ENCODE measurements at regions not wholly inside any gene's neighbourhood (a gene's known extent, or its start where the extent isn't known, plus 50 kb on each side); places are given as distances from the start of the nearest gene placed in this dataset.

DNA sequence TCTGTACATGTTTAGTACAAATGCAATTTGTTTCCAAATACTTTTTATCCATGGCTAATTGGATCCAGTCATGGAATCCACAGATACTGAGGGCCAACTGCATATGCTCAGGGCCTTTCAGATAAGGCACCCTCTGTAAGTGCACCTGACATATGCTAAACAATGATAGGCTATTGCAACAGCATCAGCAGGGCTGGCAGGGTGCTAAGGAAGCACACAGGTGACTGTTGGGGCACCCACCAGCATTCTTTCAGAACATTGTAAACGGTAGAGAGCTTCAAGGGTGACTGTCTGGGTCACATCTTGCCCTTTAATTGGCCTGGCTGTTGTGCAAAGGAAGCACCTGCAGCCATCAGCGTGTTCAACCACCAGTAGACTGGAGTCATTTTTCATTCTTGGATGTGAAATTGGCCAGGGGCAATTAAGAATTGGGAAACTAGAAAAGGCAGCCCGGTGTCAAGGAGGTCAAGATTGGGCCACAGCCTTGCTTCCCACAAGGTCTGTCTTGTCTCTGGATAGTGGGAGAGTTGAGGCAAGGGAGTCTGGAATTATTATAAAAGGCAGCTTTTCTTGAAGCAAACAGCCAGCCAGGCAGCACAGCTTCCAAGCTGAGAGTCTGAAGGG is 129.3 kb upstream of the RAI14 start:
- no peak overlapping the region for H3K4me3 ChIP-seq (ENCODE audit: low read depth, low read length)
- no peak for DNase-seq (ENCODE audit: low read depth)
- TF ChIP-seq, protein P1, sequence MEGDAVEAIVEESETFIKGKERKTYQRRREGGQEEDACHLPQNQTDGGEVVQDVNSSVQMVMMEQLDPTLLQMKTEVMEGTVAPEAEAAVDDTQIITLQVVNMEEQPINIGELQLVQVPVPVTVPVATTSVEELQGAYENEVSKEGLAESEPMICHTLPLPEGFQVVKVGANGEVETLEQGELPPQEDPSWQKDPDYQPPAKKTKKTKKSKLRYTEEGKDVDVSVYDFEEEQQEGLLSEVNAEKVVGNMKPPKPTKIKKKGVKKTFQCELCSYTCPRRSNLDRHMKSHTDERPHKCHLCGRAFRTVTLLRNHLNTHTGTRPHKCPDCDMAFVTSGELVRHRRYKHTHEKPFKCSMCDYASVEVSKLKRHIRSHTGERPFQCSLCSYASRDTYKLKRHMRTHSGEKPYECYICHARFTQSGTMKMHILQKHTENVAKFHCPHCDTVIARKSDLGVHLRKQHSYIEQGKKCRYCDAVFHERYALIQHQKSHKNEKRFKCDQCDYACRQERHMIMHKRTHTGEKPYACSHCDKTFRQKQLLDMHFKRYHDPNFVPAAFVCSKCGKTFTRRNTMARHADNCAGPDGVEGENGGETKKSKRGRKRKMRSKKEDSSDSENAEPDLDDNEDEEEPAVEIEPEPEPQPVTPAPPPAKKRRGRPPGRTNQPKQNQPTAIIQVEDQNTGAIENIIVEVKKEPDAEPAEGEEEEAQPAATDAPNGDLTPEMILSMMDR (IDR thresholded peaks at IDR 0.05; ENCODE audit: low read depth, low read length, missing control alignments) = no peak

DNA sequence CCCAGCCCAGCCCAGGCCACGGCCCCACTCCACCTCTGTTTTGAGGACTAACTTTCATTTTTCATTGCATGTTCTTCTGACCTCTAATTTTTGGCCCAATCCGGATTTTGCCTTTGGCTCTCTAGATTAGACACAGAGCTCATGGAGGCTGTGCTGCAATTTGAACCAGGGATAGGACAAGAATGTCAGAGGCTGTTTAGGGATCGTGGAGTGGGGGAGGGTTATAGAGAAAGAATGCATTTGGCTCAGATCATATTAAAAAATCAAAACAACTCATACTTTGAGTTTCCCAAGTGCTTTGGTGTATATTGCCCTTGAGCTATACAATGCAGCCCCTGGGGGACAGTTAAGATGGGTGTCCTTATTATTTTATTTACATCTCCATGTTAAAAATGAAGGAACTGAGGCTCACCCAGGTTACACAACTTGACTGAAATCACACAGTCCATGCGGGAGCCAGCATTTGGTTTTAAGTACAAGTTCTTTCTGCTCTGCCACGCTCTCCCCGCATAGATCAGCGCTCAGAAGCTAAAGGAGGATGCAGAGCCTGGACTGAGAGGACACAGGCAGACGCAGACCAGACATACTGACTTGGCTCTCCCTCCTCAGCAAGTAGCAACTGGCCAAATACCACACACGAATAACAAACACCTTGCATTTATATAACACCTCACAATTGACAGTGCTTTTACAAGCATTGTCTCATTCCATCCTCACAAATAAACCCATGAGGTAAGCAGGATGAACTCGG is 126.4 kb upstream of the RAI14 start:
- no peak overlapping the region for H3K4me3 ChIP-seq (ENCODE audit: low read depth, low read length)
- DNase-seq (ENCODE audit: low read depth) = no peak
- TF ChIP-seq, protein P1 (IDR thresholded peaks at IDR 0.05; ENCODE audit: low read depth, low read length, missing control alignments) = no peak

DNA sequence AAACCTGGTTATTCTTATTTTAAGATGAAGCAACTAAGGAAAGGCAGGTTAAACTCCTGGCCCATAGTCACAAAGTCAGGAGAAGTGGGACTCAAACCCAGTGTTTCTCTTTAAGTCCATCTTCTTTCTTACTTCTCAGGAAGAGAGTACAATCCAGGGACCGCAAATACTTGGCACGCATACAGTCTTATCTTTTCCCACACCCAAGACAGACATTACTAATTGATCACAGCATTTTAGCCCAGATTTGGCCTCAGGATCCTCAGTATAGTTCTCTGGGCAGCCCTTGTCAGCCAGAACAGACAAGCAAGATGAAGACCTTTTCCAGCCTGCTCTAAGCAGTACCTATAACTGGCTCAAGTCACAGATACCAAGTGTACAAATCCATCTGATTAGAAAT is 125.5 kb upstream of the RAI14 start:
- no peak overlapping the region for H3K4me3 ChIP-seq (ENCODE audit: low read depth, low read length)
- TF ChIP-seq, protein P1 (IDR thresholded peaks at IDR 0.05; ENCODE audit: low read depth, low read length, missing control alignments) = no peak

GRCh38 chr5:34531751-34532360 is 124.3 kb upstream of the RAI14 start:
- no peak overlapping the region for H3K4me3 ChIP-seq (ENCODE audit: low read depth, low read length)
- TF ChIP-seq, protein P1 (IDR thresholded peaks at IDR 0.05; ENCODE audit: low read depth, low read length, missing control alignments) = no peak
- no peak for DNase-seq (ENCODE audit: low read depth)

More for the DNA sequence above, 125.5 kb upstream of the RAI14 start:
- no peak for DNase-seq (ENCODE audit: low read depth)

DNA sequence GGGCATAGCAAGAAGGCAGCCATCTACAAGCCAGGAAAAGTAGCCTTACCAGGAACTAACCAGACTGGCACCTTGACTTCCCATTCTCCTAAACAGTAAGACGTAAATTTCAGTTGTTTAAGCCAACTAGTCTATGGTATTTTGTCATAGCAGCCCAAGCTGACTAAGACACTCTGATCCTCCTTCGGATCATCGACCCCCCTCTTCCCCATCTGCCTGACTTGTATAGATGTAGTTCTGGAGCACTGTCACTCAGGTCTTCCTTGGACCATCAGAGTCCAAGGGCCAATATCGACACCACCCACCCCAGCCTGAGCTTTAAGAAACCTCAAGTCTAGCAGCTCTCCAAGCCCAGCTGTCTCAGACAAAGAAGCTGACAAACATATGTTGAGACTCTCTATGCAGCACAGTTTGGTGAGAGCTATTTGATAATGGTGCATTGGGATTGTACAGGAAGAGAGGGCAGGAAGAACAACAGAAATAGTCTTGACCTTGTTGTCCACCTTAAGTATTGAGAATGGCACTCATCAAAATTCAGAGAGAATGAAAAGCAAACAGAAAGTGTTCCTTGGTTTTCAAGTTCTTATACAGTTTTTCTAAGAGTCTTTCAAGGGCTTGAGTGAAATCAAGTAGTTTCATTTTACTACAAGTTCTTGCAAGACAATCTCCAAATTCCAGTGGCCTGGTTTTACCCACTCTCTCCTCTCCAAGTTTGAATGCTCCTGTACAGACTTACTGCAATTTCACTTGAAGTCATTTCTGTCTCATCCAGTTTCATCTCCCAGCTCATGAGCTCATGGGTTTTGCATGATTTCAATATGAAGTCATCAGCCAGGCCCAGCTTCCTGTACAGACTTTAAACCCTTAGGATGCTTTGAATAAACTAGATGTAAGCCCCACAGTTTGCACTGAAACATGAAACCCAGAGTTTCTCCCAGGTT is 122.3 kb upstream of the RAI14 start:
- DNase-seq (ENCODE audit: low read depth) = peak; percentile 72
- TF ChIP-seq, protein P1 (IDR thresholded peaks at IDR 0.05; ENCODE audit: low read depth, low read length, missing control alignments) = no peak
- no peak overlapping the region for H3K4me3 ChIP-seq (ENCODE audit: low read depth, low read length)

DNA sequence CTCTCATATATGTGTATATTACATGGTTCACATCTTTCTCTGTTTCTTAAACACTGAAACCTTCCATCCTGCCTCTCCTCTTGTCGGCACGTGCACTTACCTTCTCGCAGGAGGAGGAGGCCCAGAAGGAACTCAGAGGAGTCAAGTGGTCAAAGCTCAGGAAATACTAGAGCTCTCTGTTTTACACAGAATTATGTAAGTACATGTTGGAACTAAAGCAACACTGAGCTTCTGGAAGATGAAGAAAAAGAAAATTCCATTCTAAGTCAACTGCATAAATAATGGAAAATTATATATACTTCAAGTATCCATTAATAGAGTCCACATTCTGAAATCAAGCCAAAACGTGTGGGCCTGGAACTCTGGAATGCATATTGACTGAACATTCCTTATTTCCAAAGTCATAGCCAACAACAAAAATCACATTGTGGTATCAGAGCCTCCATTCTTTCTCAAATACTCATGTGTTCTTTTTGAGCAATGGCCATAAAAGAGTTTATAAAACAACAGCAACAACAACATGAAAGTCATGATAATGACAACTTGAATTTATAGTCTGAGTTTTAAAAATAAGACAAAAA is 121.5 kb upstream of the RAI14 start:
- no peak for DNase-seq (ENCODE audit: low read depth)
- TF ChIP-seq, protein P1 (IDR thresholded peaks at IDR 0.05; ENCODE audit: low read depth, low read length, missing control alignments) = no peak
- H3K4me3 ChIP-seq (ENCODE audit: low read depth, low read length) = no peak overlapping the region

Data from GM12864 (cell line).